ENCODE measurements at regions not wholly inside any gene's neighbourhood (a gene's known extent, or its start where the extent isn't known, plus 50 kb on each side); places are given as distances from the start of the nearest gene placed in this dataset.

DNA sequence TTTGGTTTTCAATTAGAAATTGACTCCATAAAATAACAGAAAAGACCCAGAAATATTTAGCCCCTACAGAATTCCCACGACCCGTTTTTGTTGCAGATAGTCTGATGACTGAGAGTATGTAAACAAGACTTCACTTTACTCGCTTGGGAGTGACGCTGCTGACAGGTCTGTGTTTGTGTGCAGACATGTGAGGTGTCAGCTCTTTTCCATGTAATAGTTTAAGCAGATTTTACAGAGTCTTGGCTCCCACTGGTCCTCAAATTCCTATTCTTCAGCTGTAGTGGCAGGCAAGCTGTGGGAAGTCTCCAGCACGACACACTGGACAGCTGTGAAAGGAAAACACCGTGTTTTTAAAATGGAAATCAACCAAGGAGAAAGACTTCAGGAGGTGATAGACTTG lies 455.7 kb downstream of the GABRG1 start:
- BruUV-seq (replicated peaks), result no TSS peak
- H3K9me3 ChIP-seq (replicated peaks; ENCODE audit: control insufficient read depth, insufficient read depth, low read length), result no peaks in the 10 kb centered on the region
- H3K79me2 ChIP-seq (ENCODE audit: control insufficient read depth, insufficient read depth, low read length), result no peaks in the 10 kb centered on the region
- ChIA-PET POLR2A (no interaction called here), SMC1A (ENCODE audit: uncharacterized antibody, unreplicated experiment) (no interaction called here), RAD21 (ENCODE audit: unreplicated experiment) (no interaction called here), CTCF (interaction anchor here (0.7 kb wide), 1 partner anchor 9 kb away, joined by 3 read pairs; no protein-coding TSS in a partner anchor)
- in situ Hi-C loops (cut with MboI), result no loop called here
- H3K36me3 ChIP-seq (ENCODE audit: control insufficient read depth in 2 of 2, insufficient read depth in 2 of 2, low read length in 1 of 2), result no peaks in the 10 kb centered on the region
- no peak overlapping the region for H3K4me2 ChIP-seq (ENCODE audit: control insufficient read depth, insufficient read depth)
- DNase-seq (ENCODE audit: low read depth, low spot score), result no peak
- H3K4me3 ChIP-seq, result no peak overlapping the region
- no peak for ATAC-seq
- no peak overlapping the region for H3K9ac ChIP-seq (ENCODE audit: control insufficient read depth, insufficient read depth, low read length)
- no peak overlapping the region for H3K27ac ChIP-seq (ENCODE audit: control insufficient read depth, insufficient read depth)
- 15% methylated on average over 6 of the region's 6 CpGs for WGBS (ENCODE audit: insufficient coverage, insufficient replicate concordance, low lambda C conversion rate, missing lambda C conversion rate)
- no peak overlapping the region for H2AFZ ChIP-seq (ENCODE audit: control insufficient read depth, low read depth, low read length)
- FAIRE-seq, result no peak
- H3K4me1 ChIP-seq (ENCODE audit: control insufficient read depth, insufficient read depth, low read length), result no peaks in the 10 kb centered on the region
- no peaks in the 10 kb centered on the region for H3K27me3 ChIP-seq (replicated peaks in 1 of 2; ENCODE audit: control insufficient read depth in 2 of 2, insufficient read depth in 2 of 2, low read length in 1 of 2)
- H4K20me1 ChIP-seq (ENCODE audit: control insufficient read depth, insufficient read depth), result no peaks in the 10 kb centered on the region
- intact Hi-C loops (cut with micrococcal nuclease; ENCODE audit: unreplicated experiment), result no loop called here
- TF ChIP-seq, protein P1, sequence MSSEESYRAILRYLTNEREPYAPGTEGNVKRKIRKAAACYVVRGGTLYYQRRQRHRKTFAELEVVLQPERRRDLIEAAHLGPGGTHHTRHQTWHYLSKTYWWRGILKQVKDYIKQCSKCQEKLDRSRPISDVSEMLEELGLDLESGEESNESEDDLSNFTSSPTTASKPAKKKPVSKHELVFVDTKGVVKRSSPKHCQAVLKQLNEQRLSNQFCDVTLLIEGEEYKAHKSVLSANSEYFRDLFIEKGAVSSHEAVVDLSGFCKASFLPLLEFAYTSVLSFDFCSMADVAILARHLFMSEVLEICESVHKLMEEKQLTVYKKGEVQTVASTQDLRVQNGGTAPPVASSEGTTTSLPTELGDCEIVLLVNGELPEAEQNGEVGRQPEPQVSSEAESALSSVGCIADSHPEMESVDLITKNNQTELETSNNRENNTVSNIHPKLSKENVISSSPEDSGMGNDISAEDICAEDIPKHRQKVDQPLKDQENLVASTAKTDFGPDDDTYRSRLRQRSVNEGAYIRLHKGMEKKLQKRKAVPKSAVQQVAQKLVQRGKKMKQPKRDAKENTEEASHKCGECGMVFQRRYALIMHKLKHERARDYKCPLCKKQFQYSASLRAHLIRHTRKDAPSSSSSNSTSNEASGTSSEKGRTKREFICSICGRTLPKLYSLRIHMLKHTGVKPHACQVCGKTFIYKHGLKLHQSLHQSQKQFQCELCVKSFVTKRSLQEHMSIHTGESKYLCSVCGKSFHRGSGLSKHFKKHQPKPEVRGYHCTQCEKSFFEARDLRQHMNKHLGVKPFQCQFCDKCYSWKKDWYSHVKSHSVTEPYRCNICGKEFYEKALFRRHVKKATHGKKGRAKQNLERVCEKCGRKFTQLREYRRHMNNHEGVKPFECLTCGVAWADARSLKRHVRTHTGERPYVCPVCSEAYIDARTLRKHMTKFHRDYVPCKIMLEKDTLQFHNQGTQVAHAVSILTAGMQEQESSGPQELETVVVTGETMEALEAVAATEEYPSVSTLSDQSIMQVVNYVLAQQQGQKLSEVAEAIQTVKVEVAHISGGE (CRISPR knock-in tag; IDR thresholded peaks at IDR 0.05), result no peak
- TF ChIP-seq JUND (IDR thresholded peaks at IDR 0.05; ENCODE audit: low read depth, low read length) (no peak), HDGF (IDR thresholded peaks at IDR 0.05) (no peak), FOXM1 (IDR thresholded peaks at IDR 0.05; ENCODE audit: low read depth, low read length) (no peak), LARP7 (IDR thresholded peaks at IDR 0.05) (no peak), ZZZ3 (IDR thresholded peaks at IDR 0.05; ENCODE audit: control insufficient read depth, insufficient read length, low read depth) (no peak), CHD4 (IDR thresholded peaks at IDR 0.05) (no peak), FOXK2 (IDR thresholded peaks at IDR 0.05) (no peak), SREBF1 (IDR thresholded peaks at IDR 0.05; ENCODE audit: low read length) (no peak), STAT1 (conservative IDR thresholded peaks at IDR 0.05) (no peak), RAD51 (IDR thresholded peaks at IDR 0.05) (no peak), RB1 (IDR thresholded peaks at IDR 0.05; ENCODE audit: borderline replicate concordance) (no peak)
- TF ChIP-seq, protein P2, sequence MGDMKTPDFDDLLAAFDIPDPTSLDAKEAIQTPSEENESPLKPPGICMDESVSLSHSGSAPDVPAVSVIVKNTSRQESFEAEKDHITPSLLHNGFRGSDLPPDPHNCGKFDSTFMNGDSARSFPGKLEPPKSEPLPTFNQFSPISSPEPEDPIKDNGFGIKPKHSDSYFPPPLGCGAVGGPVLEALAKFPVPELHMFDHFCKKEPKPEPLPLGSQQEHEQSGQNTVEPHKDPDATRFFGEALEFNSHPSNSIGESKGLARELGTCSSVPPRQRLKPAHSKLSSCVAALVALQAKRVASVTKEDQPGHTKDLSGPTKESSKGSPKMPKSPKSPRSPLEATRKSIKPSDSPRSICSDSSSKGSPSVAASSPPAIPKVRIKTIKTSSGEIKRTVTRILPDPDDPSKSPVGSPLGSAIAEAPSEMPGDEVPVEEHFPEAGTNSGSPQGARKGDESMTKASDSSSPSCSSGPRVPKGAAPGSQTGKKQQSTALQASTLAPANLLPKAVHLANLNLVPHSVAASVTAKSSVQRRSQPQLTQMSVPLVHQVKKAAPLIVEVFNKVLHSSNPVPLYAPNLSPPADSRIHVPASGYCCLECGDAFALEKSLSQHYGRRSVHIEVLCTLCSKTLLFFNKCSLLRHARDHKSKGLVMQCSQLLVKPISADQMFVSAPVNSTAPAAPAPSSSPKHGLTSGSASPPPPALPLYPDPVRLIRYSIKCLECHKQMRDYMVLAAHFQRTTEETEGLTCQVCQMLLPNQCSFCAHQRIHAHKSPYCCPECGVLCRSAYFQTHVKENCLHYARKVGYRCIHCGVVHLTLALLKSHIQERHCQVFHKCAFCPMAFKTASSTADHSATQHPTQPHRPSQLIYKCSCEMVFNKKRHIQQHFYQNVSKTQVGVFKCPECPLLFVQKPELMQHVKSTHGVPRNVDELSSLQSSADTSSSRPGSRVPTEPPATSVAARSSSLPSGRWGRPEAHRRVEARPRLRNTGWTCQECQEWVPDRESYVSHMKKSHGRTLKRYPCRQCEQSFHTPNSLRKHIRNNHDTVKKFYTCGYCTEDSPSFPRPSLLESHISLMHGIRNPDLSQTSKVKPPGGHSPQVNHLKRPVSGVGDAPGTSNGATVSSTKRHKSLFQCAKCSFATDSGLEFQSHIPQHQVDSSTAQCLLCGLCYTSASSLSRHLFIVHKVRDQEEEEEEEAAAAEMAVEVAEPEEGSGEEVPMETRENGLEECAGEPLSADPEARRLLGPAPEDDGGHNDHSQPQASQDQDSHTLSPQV (IDR thresholded peaks at IDR 0.05), result no peak
- TF ChIP-seq, protein P3, sequence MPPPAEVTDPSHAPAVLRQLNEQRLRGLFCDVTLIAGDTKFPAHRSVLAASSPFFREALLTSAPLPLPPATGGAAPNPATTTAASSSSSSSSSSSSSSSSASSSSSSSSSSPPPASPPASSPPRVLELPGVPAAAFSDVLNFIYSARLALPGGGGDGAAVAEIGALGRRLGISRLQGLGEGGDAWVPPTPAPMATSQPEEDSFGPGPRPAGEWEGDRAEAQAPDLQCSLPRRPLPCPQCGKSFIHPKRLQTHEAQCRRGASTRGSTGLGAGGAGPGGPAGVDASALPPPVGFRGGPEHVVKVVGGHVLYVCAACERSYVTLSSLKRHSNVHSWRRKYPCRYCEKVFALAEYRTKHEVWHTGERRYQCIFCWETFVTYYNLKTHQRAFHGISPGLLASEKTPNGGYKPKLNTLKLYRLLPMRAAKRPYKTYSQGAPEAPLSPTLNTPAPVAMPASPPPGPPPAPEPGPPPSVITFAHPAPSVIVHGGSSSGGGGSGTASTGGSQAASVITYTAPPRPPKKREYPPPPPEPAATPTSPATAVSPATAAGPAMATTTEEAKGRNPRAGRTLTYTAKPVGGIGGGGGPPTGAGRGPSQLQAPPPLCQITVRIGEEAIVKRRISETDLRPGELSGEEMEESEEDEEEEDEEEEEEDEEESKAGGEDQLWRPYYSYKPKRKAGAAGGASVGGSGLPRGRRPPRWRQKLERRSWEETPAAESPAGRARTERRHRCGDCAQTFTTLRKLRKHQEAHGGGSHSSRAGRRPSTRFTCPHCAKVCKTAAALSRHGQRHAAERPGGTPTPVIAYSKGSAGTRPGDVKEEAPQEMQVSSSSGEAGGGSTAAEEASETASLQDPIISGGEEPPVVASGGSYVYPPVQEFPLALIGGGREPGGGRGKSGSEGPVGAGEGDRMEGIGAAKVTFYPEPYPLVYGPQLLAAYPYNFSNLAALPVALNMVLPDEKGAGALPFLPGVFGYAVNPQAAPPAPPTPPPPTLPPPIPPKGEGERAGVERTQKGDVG (CRISPR knock-in tag; IDR thresholded peaks at IDR 0.05), result no peak
- TF ChIP-seq, protein P4, sequence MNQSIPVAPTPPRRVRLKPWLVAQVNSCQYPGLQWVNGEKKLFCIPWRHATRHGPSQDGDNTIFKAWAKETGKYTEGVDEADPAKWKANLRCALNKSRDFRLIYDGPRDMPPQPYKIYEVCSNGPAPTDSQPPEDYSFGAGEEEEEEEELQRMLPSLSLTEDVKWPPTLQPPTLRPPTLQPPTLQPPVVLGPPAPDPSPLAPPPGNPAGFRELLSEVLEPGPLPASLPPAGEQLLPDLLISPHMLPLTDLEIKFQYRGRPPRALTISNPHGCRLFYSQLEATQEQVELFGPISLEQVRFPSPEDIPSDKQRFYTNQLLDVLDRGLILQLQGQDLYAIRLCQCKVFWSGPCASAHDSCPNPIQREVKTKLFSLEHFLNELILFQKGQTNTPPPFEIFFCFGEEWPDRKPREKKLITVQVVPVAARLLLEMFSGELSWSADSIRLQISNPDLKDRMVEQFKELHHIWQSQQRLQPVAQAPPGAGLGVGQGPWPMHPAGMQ (IDR thresholded peaks at IDR 0.05; ENCODE audit: borderline replicate concordance), result no peak

All from GM12878 (cell line).